GM19438 (cell line): ENCODE measurements at regions not wholly inside any gene's neighbourhood (a gene's known extent, or its start where the extent isn't known, plus 50 kb on each side); places are given as distances from the start of the nearest gene placed in this dataset.
"Not testable (repeated sequence)": the region's sequence is repeated elsewhere in the genome, so short reads cannot be mapped to it uniquely, and the experiment has no call there.

Experiments used
- ATAC-seq: cut with Tn5 transposase; IDR thresholded peaks from one replicate; pipeline ENCODE4 v1.9.1; 2021; ENCODE audit warnings: low read depth; ENCODE audit not compliant: unreplicated experiment

- ATAC-seq, result no peak
Observed at GRCh38 chr13:110045919-110046318, 259.5 kb upstream of the IRS2 start.

GRCh38 chr13:110045202-110045601 is 258.8 kb upstream of the IRS2 start:
- no peak for ATAC-seq

DNA sequence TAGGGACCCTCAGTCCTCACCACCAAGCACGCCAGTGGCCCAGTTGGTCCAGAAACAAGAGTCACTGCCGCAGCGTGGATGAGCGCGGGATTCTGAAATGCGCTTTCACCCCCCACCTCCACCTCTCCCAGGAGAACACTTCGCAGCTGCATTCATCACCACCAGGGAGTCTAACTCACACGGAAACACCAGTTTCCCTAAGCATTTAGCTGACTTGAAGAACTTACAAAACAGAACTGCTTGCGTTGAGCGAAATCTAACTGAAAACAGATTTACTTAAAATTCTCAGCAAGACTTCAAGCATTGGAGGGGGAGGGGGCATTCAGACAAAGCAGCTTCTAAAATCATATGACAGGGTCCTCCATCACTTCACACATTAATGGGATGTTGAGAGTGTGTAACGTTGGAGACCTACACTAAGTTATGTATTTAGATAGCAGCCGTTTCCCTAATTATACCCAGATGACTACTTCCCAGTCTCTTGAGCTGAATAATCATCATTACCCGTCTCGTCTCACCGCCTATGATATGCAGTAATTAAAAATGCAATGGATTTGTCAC is 258.2 kb upstream of the IRS2 start:
- ATAC-seq, result no peak

DNA sequence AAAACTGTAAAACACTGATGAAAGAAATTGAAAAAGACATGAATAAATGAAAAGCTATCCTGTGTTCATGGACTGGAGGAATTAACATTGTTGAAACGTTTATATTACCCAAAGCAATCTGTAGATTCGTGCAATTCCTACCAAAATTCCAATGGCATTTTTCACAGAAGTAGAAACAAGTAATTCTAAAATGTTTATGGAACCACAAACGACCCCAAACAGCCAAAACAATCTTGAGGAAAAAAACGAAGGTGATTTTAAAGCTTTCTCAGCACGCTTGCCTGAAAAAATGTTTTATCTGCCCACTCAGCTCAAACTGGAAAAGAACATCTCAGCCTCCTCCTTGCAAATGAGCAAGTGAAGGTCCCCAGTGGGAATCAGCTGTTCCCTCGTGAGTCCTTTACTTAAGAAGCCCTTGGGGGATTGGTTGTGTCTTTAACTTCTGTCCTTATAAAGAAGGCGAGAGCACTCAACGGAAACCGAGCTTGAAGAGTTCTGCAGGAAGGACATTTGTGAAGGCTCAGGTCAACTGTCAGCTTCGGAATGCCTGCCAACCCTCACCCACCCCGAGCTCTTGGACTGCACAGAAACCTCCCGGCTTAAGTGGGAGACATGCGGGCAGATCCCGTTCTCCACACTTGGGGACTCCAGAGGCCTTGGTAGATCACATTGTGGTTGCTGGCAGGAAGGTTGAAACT is 256.0 kb upstream of the IRS2 start:
- no peak for ATAC-seq

- ATAC-seq, result not testable (repeated sequence)
Observed at GRCh38 chr13:110041638-110042037, 255.3 kb upstream of the IRS2 start.

GRCh38 chr13:110037925-110038573 is 251.7 kb upstream of the IRS2 start:
- ATAC-seq, result no peak

GRCh38 chr13:110036060-110036459 is 249.7 kb upstream of the IRS2 start:
- no peak for ATAC-seq

DNA sequence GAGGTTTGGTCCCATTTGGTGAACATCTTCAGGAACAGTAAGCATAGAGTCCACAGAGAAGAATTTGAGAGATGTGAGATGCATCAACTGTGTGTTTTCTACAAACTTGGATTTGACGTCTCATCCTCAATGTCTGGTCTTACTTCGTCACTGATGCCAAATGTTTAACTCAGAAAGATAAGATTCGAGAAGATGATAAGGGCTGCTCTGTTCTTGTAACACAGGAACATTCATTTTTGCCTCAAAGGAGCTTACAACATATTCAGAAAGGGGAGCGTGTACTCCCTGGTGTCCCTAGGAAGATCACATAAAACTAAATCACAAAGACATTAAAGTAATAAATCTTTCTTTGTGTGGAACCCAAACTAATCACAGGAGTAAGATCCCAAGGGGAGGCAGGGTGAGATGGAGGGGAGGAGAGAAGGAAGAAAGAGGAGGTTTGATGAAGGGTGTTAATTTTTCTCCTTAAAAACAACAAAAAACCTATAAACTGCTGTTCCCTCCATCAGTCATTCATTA is 247.7 kb upstream of the IRS2 start:
- ATAC-seq, result no peak

- no peak for ATAC-seq
Observed at GRCh38 chr13:110032969-110033368, 246.6 kb upstream of the IRS2 start.

GRCh38 chr13:110030394-110030928 is 244.1 kb upstream of the IRS2 start:
- no peak for ATAC-seq

- no peak for ATAC-seq
Observed at GRCh38 chr13:110028838-110029621, 242.6 kb upstream of the IRS2 start.

DNA sequence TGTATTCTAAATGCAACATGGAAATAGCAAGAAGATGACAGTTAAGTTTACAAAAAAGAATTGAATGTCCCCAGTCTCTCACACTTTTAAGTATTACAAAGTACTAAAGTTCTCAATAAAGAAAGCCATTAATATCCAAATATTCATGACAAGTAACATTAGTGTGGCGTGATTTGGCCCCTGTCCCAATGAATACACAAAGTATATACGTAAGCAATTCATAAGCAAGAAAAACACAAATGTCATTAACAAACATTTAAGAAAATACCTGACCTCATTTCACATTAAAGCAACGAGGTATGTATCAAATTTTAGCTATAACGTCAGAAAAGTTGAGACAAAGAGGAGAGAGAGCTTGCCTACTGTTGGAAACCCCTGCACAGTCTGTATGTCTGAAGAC is 241.9 kb upstream of the IRS2 start:
- ATAC-seq, result no peak

GRCh38 chr13:110027470-110028240 is 241.3 kb upstream of the IRS2 start:
- no peak for ATAC-seq

DNA sequence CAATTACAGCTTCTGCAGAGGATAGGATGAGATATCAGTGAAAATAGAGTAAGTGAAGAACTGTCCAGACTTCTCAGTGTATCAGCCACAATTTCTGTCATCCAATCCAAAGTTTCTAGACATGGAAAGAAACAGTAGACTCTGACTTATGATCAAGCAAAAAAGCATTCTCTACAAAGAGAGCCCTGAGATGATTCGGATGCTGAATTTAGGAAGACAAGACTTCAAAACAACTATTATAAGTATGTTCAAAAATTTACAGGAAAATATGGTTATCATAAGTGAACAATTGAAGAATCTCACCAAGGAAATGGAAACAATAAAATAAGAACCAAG is 238.2 kb upstream of the IRS2 start:
- no peak for ATAC-seq

DNA sequence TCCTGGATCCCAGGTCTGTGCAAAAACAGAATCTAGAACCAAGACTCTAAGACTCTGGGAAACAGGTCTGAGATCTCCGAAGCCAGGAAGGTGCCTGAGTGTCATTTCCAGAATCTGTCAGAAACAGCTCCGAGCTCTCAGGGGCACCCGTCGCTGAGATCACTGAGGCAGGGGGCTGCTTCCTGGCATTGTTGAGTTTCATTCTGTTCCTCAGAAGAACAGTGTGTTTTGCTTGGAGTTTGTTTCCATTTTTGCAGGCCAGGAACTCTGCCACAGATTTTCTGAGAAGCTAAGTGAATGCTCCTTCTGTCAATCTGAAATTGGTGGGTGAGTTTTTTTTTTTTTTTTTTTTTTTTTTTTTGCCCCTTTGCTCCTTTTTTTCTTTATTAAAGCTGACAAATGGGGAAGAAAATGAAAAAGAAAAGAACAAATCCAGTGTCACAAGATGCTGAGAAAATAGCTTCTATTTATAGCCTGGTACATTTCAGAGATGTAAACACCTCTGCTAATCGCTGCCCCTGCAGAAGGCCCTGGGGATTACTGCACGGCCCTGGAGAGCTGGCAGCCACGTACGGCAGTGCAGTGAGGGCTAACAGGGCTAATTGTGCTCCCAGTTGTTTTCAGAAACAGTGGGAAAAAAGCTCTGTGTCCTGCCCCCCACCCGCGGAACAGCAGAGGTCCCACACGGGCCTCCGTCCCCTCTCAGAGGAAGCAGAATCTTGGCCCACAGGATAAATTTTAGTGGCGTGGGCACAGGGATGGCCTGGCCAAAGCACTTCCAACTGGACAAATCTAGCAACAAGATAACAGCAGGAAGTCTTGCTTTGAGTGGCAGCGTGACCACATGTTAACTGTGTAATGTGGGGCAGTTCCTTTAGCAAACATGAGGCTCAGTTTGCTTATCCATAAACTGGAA is 237.6 kb upstream of the IRS2 start:
- ATAC-seq, result no peak

DNA sequence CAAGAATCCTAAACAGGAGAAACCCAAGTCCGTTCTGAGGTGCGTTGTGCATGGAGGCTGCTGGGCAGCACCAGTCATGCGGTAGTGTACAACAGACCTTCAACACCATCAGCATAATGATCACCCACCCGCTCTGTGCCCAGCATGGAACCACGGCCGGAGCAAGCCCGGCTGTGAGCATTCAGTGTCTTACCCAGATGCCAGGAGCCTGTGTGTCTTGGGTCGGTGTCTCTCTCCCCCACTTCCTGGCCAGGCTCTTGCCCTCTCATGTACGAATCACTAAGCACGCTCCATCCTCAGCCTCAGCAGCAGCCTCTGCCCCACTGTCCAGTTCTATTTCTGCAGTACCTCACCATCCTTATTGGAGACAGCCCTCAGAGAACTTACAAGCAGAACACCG is 231.6 kb upstream of the IRS2 start:
- no peak for ATAC-seq

DNA sequence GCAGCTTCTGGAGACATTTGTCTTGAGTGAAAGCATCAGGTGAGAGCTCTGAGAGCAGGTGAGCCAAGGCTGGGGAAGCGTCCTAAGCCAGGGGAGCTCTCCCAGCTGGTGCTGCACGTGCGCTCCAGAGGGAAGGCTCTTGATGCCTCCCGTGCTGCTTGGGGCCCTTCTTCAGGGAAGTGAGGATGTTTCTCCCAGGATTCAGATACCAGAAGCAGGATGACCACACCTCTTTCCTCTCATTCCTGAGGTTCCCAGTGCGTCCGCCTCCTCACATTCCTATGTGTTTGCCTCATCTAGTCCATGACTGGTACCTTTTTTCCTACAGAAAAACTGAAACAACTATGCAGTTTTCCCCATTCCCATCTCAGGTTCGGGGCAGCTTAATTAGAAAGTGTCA is 231.0 kb upstream of the IRS2 start:
- no peak for ATAC-seq

DNA sequence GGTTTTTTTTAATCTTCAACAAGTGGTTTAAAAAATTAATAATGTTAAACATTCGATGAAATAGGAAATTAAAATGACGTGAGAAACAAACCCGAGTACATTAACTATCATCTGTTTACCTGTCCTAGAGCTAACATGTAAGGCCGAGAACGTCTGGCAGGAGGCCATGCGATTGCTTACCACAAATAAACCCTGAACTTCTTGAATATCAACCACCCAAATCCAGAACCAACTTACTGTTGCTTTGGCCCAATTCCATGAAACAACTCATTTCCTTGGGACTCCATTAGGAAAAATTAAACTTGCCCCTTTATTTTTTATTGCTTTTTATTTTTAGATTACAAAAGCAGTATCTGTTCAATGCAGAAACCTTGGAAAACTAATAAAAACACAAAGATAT is 228.9 kb upstream of the IRS2 start:
- no peak for ATAC-seq

DNA sequence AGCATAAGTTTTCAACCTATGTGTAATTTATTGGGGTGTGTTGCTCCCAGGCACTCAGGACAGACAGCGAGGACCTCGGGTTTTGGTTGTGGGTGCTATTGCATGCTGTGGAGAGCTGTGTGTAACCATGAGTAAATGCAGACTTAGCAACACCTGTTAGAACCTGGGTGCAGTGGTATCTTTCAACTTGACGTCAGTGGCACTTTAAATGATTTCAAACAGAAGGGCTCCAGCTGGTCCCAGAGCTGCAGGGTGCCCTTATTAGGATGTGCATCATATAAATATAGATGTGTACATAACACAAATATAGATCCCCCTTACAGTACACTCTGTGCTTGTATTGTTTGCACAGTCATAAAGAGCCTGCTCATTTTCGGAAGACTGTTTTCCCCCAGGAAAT is 228.3 kb upstream of the IRS2 start:
- ATAC-seq, result no peak
